HEK293 (cell line): ENCODE measurements at regions not wholly inside any gene's neighbourhood (a gene's known extent, or its start where the extent isn't known, plus 50 kb on each side); places are given as distances from the start of the nearest gene placed in this dataset.

ENCODE experiments used
- CTCF ChIA-PET: fragments of 350-600 bp; formaldehyde crosslinking; extraction: SDS; loops from one replicate; lab custom pipeline; 2021; ENCODE audit warnings: antibody characterized with exemption; lab: Yijun Ruan, JAX
- POLR2A ChIA-PET: fragments of 300-600 bp; formaldehyde crosslinking; extraction: SDS; loops from one replicate; lab custom pipeline; 2020; ENCODE audit warnings: antibody characterized with exemption, inconsistent platforms; lab: Yijun Ruan, JAX
- H3K27ac ChIP-seq: fragments of 200-500 bp; sonication (Bioruptor generic); 2 replicates; pipeline ENCODE4 v1.5.1; 2014; ENCODE audit warnings: low read depth, low read length, control low read depth, inconsistent platforms; ENCODE audit errors: extremely low read depth
- H3K36me3 ChIP-seq, 2 experiments: fragments of 200-500 bp in 1 of 2; sonication (Bioruptor generic) in 1 of 2; 1 replicate in 1 of 2; 2 replicates in 1 of 2; pipeline ENCODE4 v1.5.1; 2014 to 2017; ENCODE audit warnings: inconsistent platforms in 2 of 2, low read length in 2 of 2; ENCODE audit not compliant: control insufficient read depth in 2 of 2, insufficient read depth in 1 of 2
- H3K4me1 ChIP-seq: fragments of 200-500 bp; sonication (Bioruptor generic); 2 replicates; pipeline ENCODE4 v1.5.1; 2014; ENCODE audit warnings: mild to moderate bottlenecking, low read length, inconsistent platforms; ENCODE audit not compliant: control insufficient read depth, insufficient read depth
- H3K4me3 ChIP-seq: 2 replicates; pipeline ENCODE4 v1.5.1; 2011; ENCODE audit warnings: low read depth, mild to moderate bottlenecking, control low read depth, low read length, moderate library complexity
- H3K9me3 ChIP-seq: fragments of 200-500 bp; sonication (Bioruptor generic); 2 replicates; pipeline ENCODE4 v1.5.1; 2014; ENCODE audit warnings: low read depth, low read length, inconsistent platforms; ENCODE audit not compliant: control insufficient read depth, insufficient read depth
- GFI1B ChIP-seq: fragments of 450-650 bp; formaldehyde crosslinking; IDR thresholded peaks from 2 replicates; pipeline ENCODE4 v1.5.1; 2016; ENCODE audit warnings: missing biosample characterization, missing genetic modification characterization
- GLIS1 ChIP-seq: fragments of 450-650 bp; formaldehyde crosslinking; IDR thresholded peaks from 2 replicates; pipeline ENCODE4 v1.5.1; 2016; ENCODE audit warnings: missing biosample characterization, missing genetic modification characterization
- GLIS2 ChIP-seq: fragments of 450-650 bp; formaldehyde crosslinking; IDR thresholded peaks from 2 replicates; pipeline ENCODE4 v1.5.1; 2016; ENCODE audit warnings: missing biosample characterization, missing genetic modification characterization
- SP7 ChIP-seq: fragments of 450-650 bp; formaldehyde crosslinking; IDR thresholded peaks from 2 replicates; pipeline ENCODE4 v1.5.1; 2016; ENCODE audit warnings: missing biosample characterization, missing genetic modification characterization
- ZBTB20 ChIP-seq: fragments of 450-650 bp; formaldehyde crosslinking; IDR thresholded peaks from 2 replicates; pipeline ENCODE4 v1.5.1; 2016; ENCODE audit warnings: missing biosample characterization, missing genetic modification characterization
- ZFP37 ChIP-seq: fragments of 450-650 bp; formaldehyde crosslinking; IDR thresholded peaks from 2 replicates; pipeline ENCODE4 v1.5.1; 2016; ENCODE audit warnings: missing biosample characterization, missing genetic modification characterization
- ZIC2 ChIP-seq: fragments of 450-650 bp; formaldehyde crosslinking; IDR thresholded peaks from 2 replicates; pipeline ENCODE4 v1.5.1; 2016; ENCODE audit warnings: missing biosample characterization, missing genetic modification characterization
- ZNF10 ChIP-seq: fragments of 450-650 bp; formaldehyde crosslinking; IDR thresholded peaks from 2 replicates; pipeline ENCODE4 v1.5.1; 2017; ENCODE audit warnings: missing biosample characterization, missing genetic modification characterization
- ZNF132 ChIP-seq: fragments of 450-650 bp; formaldehyde crosslinking; IDR thresholded peaks from 2 replicates; pipeline ENCODE4 v1.5.1; 2017; ENCODE audit warnings: missing biosample characterization, missing genetic modification characterization, borderline replicate concordance
- ZNF174 ChIP-seq: fragments of 450-650 bp; formaldehyde crosslinking; IDR thresholded peaks from 2 replicates; pipeline ENCODE4 v1.5.0; 2017; ENCODE audit warnings: missing biosample characterization, mild to moderate bottlenecking, missing genetic modification characterization
- ZNF202 ChIP-seq: fragments of 450-650 bp; formaldehyde crosslinking; IDR thresholded peaks from 2 replicates; pipeline ENCODE4 v1.5.1; 2016; ENCODE audit warnings: missing biosample characterization, missing genetic modification characterization, borderline replicate concordance
- ZNF23 ChIP-seq: fragments of 450-650 bp; formaldehyde crosslinking; IDR thresholded peaks from 2 replicates; pipeline ENCODE4 v1.5.1; 2016; ENCODE audit warnings: missing biosample characterization, missing genetic modification characterization, borderline replicate concordance
- ZNF292 ChIP-seq: fragments of 450-650 bp; formaldehyde crosslinking; IDR thresholded peaks from 2 replicates; pipeline ENCODE4 v1.5.1; 2016; ENCODE audit warnings: low read depth, missing biosample characterization, missing genetic modification characterization, borderline replicate concordance
- ZNF416 ChIP-seq: fragments of 450-650 bp; formaldehyde crosslinking; IDR thresholded peaks from 2 replicates; pipeline ENCODE4 v1.5.1; 2016; ENCODE audit warnings: missing biosample characterization, missing genetic modification characterization
- ZNF548 ChIP-seq: fragments of 450-650 bp; formaldehyde crosslinking; IDR thresholded peaks from 2 replicates; pipeline ENCODE4 v1.5.1; 2016; ENCODE audit warnings: missing biosample characterization, missing genetic modification characterization
- ZNF561 ChIP-seq: fragments of 450-650 bp; IDR thresholded peaks from 2 replicates; pipeline ENCODE4 v1.5.1; 2018; ENCODE audit warnings: missing biosample characterization, missing genetic modification characterization, borderline replicate concordance
- ZNF654 ChIP-seq: fragments of 450-650 bp; formaldehyde crosslinking; IDR thresholded peaks from 2 replicates; pipeline ENCODE4 v1.5.1; 2016; ENCODE audit warnings: low read depth, missing biosample characterization, missing genetic modification characterization
- ZNF707 ChIP-seq: fragments of 450-650 bp; formaldehyde crosslinking; IDR thresholded peaks from 2 replicates; pipeline ENCODE4 v1.5.1; 2016; ENCODE audit warnings: missing biosample characterization, missing genetic modification characterization
- ZNF76 ChIP-seq: fragments of 450-650 bp; formaldehyde crosslinking; IDR thresholded peaks from 2 replicates; pipeline ENCODE4; 2016; ENCODE audit warnings: low read depth, missing biosample characterization, missing genetic modification characterization, borderline replicate concordance
- ZNF830 ChIP-seq: fragments of 450-650 bp; IDR thresholded peaks from 2 replicates; pipeline ENCODE4 v1.5.0; 2018; ENCODE audit warnings: missing biosample characterization, missing genetic modification characterization, low read depth, mild to moderate bottlenecking, moderate library complexity
- ZSCAN16 ChIP-seq: fragments of 450-650 bp; formaldehyde crosslinking; IDR thresholded peaks from 2 replicates; pipeline ENCODE4 v1.5.1; 2016; ENCODE audit warnings: missing biosample characterization, missing genetic modification characterization
- TF ChIP-seq, protein P1 (sequence below): fragments of 450-650 bp; formaldehyde crosslinking; conservative IDR thresholded peaks from 2 replicates; pipeline ENCODE4 v1.5.1; 2016; ENCODE audit warnings: low read depth, missing biosample characterization, missing genetic modification characterization
- TF ChIP-seq, protein P2 (sequence below): fragments of 450-650 bp; formaldehyde crosslinking; IDR thresholded peaks from 2 replicates; pipeline ENCODE4 v1.5.1; 2016; ENCODE audit warnings: missing biosample characterization, missing genetic modification characterization, borderline replicate concordance

DNA sequence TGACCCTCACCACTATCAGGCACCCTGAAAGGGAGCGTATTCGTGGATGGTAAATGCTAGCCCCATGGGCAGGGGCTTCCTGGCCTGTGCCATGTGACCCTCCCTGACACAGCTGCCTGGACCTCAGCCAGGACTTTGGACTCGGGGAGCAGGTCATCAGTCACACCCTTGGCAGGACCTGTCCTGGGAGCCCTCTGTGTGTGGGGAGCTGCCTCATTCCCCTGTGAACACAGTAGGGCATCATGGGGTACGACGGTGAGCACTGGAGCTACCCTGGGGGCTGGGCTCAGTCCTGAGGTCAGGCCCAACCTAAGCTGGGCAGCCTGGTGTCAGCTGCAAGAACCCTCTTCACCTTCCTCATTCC lies 129.3 kb upstream of the FAM20C start (continued):
- TF ChIP-seq, protein P1, sequence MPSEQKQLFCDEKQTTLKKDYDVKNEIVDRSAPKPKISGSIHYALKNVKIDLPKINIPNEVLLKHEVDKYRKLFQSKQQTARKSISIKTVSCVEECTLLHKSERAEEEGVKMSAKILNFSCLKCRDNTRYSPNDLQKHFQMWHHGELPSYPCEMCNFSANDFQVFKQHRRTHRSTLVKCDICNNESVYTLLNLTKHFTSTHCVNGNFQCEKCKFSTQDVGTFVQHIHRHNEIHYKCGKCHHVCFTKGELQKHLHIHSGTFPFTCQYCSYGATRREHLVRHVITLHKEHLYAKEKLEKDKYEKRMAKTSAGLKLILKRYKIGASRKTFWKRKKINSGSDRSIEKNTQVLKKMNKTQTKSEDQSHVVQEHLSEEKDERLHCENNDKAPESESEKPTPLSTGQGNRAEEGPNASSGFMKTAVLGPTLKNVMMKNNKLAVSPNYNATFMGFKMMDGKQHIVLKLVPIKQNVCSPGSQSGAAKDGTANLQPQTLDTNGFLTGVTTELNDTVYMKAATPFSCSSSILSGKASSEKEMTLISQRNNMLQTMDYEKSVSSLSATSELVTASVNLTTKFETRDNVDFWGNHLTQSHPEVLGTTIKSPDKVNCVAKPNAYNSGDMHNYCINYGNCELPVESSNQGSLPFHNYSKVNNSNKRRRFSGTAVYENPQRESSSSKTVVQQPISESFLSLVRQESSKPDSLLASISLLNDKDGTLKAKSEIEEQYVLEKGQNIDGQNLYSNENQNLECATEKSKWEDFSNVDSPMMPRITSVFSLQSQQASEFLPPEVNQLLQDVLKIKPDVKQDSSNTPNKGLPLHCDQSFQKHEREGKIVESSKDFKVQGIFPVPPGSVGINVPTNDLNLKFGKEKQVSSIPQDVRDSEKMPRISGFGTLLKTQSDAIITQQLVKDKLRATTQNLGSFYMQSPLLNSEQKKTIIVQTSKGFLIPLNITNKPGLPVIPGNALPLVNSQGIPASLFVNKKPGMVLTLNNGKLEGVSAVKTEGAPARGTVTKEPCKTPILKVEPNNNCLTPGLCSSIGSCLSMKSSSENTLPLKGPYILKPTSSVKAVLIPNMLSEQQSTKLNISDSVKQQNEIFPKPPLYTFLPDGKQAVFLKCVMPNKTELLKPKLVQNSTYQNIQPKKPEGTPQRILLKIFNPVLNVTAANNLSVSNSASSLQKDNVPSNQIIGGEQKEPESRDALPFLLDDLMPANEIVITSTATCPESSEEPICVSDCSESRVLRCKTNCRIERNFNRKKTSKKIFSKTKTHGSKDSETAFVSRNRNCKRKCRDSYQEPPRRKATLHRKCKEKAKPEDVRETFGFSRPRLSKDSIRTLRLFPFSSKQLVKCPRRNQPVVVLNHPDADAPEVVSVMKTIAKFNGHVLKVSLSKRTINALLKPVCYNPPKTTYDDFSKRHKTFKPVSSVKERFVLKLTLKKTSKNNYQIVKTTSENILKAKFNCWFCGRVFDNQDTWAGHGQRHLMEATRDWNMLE (tag by site-specific recombination) = no peak
- no peak for TF ChIP-seq ZBTB20
- no peak for TF ChIP-seq ZNF830 (tag by site-specific recombination)
- no peak for TF ChIP-seq ZNF174 (tag by site-specific recombination)
- no peak for TF ChIP-seq ZNF707 (tag by site-specific recombination)
- TF ChIP-seq ZNF76 = no peak
- no peak for TF ChIP-seq ZSCAN16 (tag by site-specific recombination)
- TF ChIP-seq ZNF416 = no peak

DNA sequence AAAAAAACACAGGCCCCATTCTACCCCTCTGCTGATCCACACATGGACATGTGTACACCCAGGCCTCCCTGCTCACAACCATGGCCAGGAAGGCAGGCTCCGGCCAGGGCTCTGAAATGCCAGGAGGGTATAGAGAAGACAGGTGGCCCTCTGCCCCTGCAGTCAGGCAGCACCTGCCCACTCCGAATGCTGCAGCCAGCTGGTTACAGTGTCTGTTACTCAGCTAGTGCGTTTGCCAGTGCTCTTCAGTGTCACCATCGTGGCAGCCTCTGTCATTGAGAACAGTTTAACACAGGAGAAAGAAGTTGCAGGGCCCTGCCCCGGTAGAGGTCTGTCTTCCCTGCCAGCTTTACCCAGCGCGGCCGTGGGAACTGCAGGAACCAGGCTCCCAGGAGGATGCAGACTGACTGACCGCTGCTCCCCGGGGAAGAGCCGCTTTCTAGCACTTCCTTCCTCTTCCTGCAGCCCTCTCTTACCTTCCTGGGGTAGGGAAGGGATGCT lies 128.8 kb upstream of the FAM20C start:
- Histone ChIP-seq H3K4me3 (no peak overlapping the region), H3K4me1 (no peaks in the 10 kb centered on the region), H3K27ac (no peak overlapping the region), H3K9me3 (no peaks in the 10 kb centered on the region), H3K36me3 (no peaks in the 10 kb centered on the region)
- TF ChIP-seq ZNF202 (tag by site-specific recombination) (no peak), ZNF10 (tag by site-specific recombination) (no peak), ZNF23 (tag by site-specific recombination) (no peak), ZNF132 (tag by site-specific recombination) (no peak), ZNF548 (tag by site-specific recombination) (no peak), ZFP37 (tag by site-specific recombination) (no peak), ZNF561 (no peak)
- POLR2A ChIA-PET = no interaction called here
- CTCF ChIA-PET = interaction anchor here (1.1 kb wide), 1 partner anchor 167 kb away, joined by 3 read pairs; no protein-coding TSS in a partner anchor

DNA sequence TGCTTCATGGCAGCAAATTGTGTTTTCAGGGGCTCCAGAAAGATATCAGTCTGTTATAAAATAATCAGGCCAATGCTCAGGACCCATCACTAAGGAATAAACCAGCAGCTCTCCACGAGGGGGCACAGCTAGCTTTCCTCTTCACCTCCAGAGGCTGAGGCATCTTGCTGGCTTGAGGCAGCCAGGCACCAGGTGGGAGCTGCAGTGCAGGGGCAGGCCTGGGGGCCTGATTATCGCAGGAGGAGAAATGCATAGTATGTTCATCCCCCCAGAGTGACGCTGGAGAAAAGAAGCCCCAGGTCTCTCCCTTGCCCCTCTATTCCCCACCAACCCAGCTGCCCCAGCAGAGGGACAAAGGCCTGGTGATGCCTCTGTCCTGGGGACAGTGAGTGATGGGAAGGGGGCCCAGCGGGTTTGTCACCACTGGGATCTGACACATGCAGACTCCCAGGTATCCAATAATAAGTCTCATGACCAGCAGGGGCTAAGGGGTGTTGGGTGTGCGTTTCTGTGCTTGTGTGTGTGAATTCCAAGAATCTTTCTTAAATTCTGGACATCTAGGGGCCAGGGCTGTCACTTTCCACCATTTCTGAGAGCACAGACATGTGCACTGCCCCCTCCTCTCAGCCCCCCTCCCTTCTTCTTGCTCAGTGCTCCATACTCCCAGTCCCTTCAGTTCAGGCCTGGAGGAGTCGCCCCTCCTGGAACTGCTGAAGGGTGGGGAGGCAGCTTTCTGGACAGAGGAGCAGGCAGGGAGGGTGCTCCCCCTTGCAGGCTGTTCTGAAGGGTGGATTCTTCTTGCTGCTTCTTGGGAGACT lies 128.1 kb upstream of the FAM20C start:
- H3K27ac ChIP-seq = no peak overlapping the region
- no peak for TF ChIP-seq SP7 (tag by site-specific recombination)
- TF ChIP-seq, protein P2, sequence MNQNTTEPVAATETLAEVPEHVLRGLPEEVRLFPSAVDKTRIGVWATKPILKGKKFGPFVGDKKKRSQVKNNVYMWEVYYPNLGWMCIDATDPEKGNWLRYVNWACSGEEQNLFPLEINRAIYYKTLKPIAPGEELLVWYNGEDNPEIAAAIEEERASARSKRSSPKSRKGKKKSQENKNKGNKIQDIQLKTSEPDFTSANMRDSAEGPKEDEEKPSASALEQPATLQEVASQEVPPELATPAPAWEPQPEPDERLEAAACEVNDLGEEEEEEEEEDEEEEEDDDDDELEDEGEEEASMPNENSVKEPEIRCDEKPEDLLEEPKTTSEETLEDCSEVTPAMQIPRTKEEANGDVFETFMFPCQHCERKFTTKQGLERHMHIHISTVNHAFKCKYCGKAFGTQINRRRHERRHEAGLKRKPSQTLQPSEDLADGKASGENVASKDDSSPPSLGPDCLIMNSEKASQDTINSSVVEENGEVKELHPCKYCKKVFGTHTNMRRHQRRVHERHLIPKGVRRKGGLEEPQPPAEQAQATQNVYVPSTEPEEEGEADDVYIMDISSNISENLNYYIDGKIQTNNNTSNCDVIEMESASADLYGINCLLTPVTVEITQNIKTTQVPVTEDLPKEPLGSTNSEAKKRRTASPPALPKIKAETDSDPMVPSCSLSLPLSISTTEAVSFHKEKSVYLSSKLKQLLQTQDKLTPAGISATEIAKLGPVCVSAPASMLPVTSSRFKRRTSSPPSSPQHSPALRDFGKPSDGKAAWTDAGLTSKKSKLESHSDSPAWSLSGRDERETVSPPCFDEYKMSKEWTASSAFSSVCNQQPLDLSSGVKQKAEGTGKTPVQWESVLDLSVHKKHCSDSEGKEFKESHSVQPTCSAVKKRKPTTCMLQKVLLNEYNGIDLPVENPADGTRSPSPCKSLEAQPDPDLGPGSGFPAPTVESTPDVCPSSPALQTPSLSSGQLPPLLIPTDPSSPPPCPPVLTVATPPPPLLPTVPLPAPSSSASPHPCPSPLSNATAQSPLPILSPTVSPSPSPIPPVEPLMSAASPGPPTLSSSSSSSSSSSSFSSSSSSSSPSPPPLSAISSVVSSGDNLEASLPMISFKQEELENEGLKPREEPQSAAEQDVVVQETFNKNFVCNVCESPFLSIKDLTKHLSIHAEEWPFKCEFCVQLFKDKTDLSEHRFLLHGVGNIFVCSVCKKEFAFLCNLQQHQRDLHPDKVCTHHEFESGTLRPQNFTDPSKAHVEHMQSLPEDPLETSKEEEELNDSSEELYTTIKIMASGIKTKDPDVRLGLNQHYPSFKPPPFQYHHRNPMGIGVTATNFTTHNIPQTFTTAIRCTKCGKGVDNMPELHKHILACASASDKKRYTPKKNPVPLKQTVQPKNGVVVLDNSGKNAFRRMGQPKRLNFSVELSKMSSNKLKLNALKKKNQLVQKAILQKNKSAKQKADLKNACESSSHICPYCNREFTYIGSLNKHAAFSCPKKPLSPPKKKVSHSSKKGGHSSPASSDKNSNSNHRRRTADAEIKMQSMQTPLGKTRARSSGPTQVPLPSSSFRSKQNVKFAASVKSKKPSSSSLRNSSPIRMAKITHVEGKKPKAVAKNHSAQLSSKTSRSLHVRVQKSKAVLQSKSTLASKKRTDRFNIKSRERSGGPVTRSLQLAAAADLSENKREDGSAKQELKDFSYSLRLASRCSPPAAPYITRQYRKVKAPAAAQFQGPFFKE (tag by site-specific recombination) = no peak
- TF ChIP-seq GFI1B (tag by site-specific recombination) = no peak
- peak; percentile 47 for TF ChIP-seq ZNF654 (tag by site-specific recombination)
- TF ChIP-seq GLIS2 (tag by site-specific recombination) = no peak
- TF ChIP-seq GLIS1 (tag by site-specific recombination) = peak; percentile 38; the same call in 1 of the 2 replicates
- peak; percentile 11; the same call in 1 of the 2 replicates for TF ChIP-seq ZIC2
- TF ChIP-seq ZNF292 = no peak

More for the DNA sequence above, 128.1 kb upstream of the FAM20C start:
- ChIA-PET CTCF (interaction anchor here (0.6 to 1.1 kb wide), 2 partner anchors 86 to 167 kb away, joined by 3 read pairs; no protein-coding TSS in a partner anchor), POLR2A (no interaction called here)
- Histone ChIP-seq H3K9me3 (no peaks in the 10 kb centered on the region), H3K4me1 (no peaks in the 10 kb centered on the region), H3K4me3 (no peak overlapping the region), H3K36me3 (no peaks in the 10 kb centered on the region)
